ENCODE measurements at regions not wholly inside any gene's neighbourhood (a gene's known extent, or its start where the extent isn't known, plus 50 kb on each side); places are given as distances from the start of the nearest gene placed in this dataset.

- H3K27ac ChIP-seq: no peak overlapping the region
- no peaks in the 10 kb centered on the region for H3K9me3 ChIP-seq (ENCODE audit: severe bottlenecking)
- TF ChIP-seq CTCF (IDR thresholded peaks at IDR 0.05; ENCODE audit: low read depth, low read length): no peak
- H3K36me3 ChIP-seq: no peaks in the 10 kb centered on the region
- H3K27me3 ChIP-seq (ENCODE audit: insufficient read depth, low read depth, severe bottlenecking): no peaks in the 10 kb centered on the region
- no peak for DNase-seq
- H3K4me3 ChIP-seq (ENCODE audit: low read depth, low read length): no peak overlapping the region
Observed at GRCh38 chr6:117191009-117191408, 74.3 kb upstream of the VGLL2 start.

- H3K9me3 ChIP-seq (ENCODE audit: severe bottlenecking): no peaks in the 10 kb centered on the region
- H3K4me3 ChIP-seq (ENCODE audit: low read depth, low read length): no peak overlapping the region
- no peak for TF ChIP-seq CTCF (IDR thresholded peaks at IDR 0.05; ENCODE audit: low read depth, low read length)
- no peak overlapping the region for H3K27ac ChIP-seq
- no peak for DNase-seq
- no peaks in the 10 kb centered on the region for H3K27me3 ChIP-seq (ENCODE audit: insufficient read depth, low read depth, severe bottlenecking)
- no peaks in the 10 kb centered on the region for H3K36me3 ChIP-seq
Observed at GRCh38 chr6:117191448-117191847, 73.9 kb upstream of the VGLL2 start.

GRCh38 chr6:117194271-117194670 lies 71.1 kb upstream of the VGLL2 start:
- H3K27me3 ChIP-seq (ENCODE audit: insufficient read depth, low read depth, severe bottlenecking): no peaks in the 10 kb centered on the region
- no peaks in the 10 kb centered on the region for H3K36me3 ChIP-seq
- no peaks in the 10 kb centered on the region for H3K9me3 ChIP-seq (ENCODE audit: severe bottlenecking)
- no peak for DNase-seq
- no peak overlapping the region for H3K4me3 ChIP-seq (ENCODE audit: low read depth, low read length)
- TF ChIP-seq CTCF (IDR thresholded peaks at IDR 0.05; ENCODE audit: low read depth, low read length): no peak
- no peak overlapping the region for H3K27ac ChIP-seq

GRCh38 chr6:117194978-117195377 lies 70.4 kb upstream of the VGLL2 start:
- H3K36me3 ChIP-seq: no peaks in the 10 kb centered on the region
- TF ChIP-seq CTCF (IDR thresholded peaks at IDR 0.05; ENCODE audit: low read depth, low read length): no peak
- no peak overlapping the region for H3K4me3 ChIP-seq (ENCODE audit: low read depth, low read length)
- 0 out of 2 replicates have a peak overlapping the region, but pooled peaks have one; percentile 16 for H3K27ac ChIP-seq
- H3K9me3 ChIP-seq (ENCODE audit: severe bottlenecking): no peaks in the 10 kb centered on the region
- no peaks in the 10 kb centered on the region for H3K27me3 ChIP-seq (ENCODE audit: insufficient read depth, low read depth, severe bottlenecking)
- DNase-seq: peak; percentile 20

- DNase-seq: no peak
- no peak overlapping the region for H3K27ac ChIP-seq
- no peaks in the 10 kb centered on the region for H3K27me3 ChIP-seq (ENCODE audit: insufficient read depth, low read depth, severe bottlenecking)
- H3K36me3 ChIP-seq: no peaks in the 10 kb centered on the region
- no peak overlapping the region for H3K4me3 ChIP-seq (ENCODE audit: low read depth, low read length)
- no peaks in the 10 kb centered on the region for H3K9me3 ChIP-seq (ENCODE audit: severe bottlenecking)
- TF ChIP-seq CTCF (IDR thresholded peaks at IDR 0.05; ENCODE audit: low read depth, low read length): no peak
Observed at GRCh38 chr6:117195728-117196127, 69.6 kb upstream of the VGLL2 start.

- no peak for DNase-seq
- no peaks in the 10 kb centered on the region for H3K27me3 ChIP-seq (ENCODE audit: insufficient read depth, low read depth, severe bottlenecking)
- no peak for TF ChIP-seq CTCF (IDR thresholded peaks at IDR 0.05; ENCODE audit: low read depth, low read length)
Observed at GRCh38 chr6:117200067-117200466, 65.3 kb upstream of the VGLL2 start.

More at GRCh38 chr6:117200067-117200466, 65.3 kb upstream of the VGLL2 start:
- Histone ChIP-seq H3K27ac (no peak overlapping the region), H3K4me3 (ENCODE audit: low read depth, low read length) (no peak overlapping the region), H3K9me3 (ENCODE audit: severe bottlenecking) (no peaks in the 10 kb centered on the region), H3K36me3 (no peaks in the 10 kb centered on the region)
